Right lobe of liver (tissue), 4 donors: ENCODE measurements at regions not wholly inside any gene's neighbourhood (a gene's known extent, or its start where the extent isn't known, plus 50 kb on each side); places are given as distances from the start of the nearest gene placed in this dataset.
"Not testable (repeated sequence)": the region's sequence is repeated elsewhere in the genome, so short reads cannot be mapped to it uniquely, and the experiment has no call there.

Experiments used
- CTCF ChIP-seq, 4 donors: fragments of 200-600 bp in 3 of 4; fragments of 450-650 bp in 1 of 4; IDR thresholded peaks; one replicate each; pipeline versions ENCODE4 v1.5.1 to v1.8.0; 2016 to 2022; ENCODE audit warnings: antibody characterized with exemption in 4 of 4, mild to moderate bottlenecking in 2 of 4
- POLR2A ChIP-seq: fragments of 450-650 bp; IDR thresholded peaks from one replicate; pipeline ENCODE4 v1.6.1; 2017; ENCODE audit warnings: antibody characterized with exemption, mild to moderate bottlenecking
- donor health status: DM: no; HTN: no; CAD: no.
- donor health status: DM: no; HTN: no; CAD: no.
- donor health status: DM: no; HTN: yes; CAD: no.

- TF ChIP-seq POLR2A; CTCF (IDR thresholded peaks at IDR 0.05): not testable (repeated sequence)
Observed at GRCh38 chr12:31804707-31805106, 75.9 kb upstream of the AMN1 start.
